Endothelial cell of umbilical vein (primary cell): ENCODE measurements at regions not wholly inside any gene's neighbourhood (a gene's known extent, or its start where the extent isn't known, plus 50 kb on each side); places are given as distances from the start of the nearest gene placed in this dataset.

ENCODE experiments used
- BruUV-seq: library from RNA; stranded (reverse); fragments of 400-500 nt; replicated peaks from 2 replicates; lab custom pipeline; 2021; lab: Mats Ljungman, UMichigan
- CTCF ChIA-PET: fragments of 300-600, 350-600 bp; sonication (Branson Sonifier 250); formaldehyde crosslinking; loops from one replicate; lab custom pipeline; 2021; ENCODE audit warnings: antibody characterized with exemption, inconsistent platforms; lab: Charles Lee
- POLR2A ChIA-PET: fragments of 300-600, 350-600 bp; sonication (Branson Sonifier 250); formaldehyde crosslinking; loops from one replicate; lab custom pipeline; 2021; ENCODE audit warnings: antibody characterized with exemption, inconsistent platforms; lab: Charles Lee
- DNase-seq: peaks from one replicate; pipeline ENCODE4 v3.0.0-alpha.2; 2011; ENCODE audit warnings: low read depth, low spot score
- FAIRE-seq: peaks from 2 replicates; lab custom pipeline; 2011; peaks lifted over from hg19 to GRCh38; lab: Jason Lieb, UNC
- H2AFZ ChIP-seq: 2 replicates; pipeline ENCODE4 v1.6.0; 2012; ENCODE audit warnings: low read depth, low read length, control low read depth, inconsistent platforms
- H3K27ac ChIP-seq: 2 replicates; pipeline ENCODE4 v1.5.1; 2011; ENCODE audit warnings: low read depth, mild to moderate bottlenecking, control low read depth, low read length, moderate library complexity; ENCODE audit not compliant: insufficient read depth
- H3K27me3 ChIP-seq, 2 experiments: 2 replicates each; pipeline versions ENCODE4 v1.6.0 to v1.6.1; 2011; ENCODE audit warnings: low read length in 2 of 2, mixed read lengths in 1 of 2; ENCODE audit not compliant: control insufficient read depth in 2 of 2, insufficient read depth in 2 of 2
- H3K36me3 ChIP-seq, 2 experiments: 2 replicates in 1 of 2; 3 replicates in 1 of 2; pipeline ENCODE4 v1.5.1; 2011; ENCODE audit warnings: low read length in 2 of 2, mild to moderate bottlenecking in 1 of 2, moderate library complexity in 1 of 2; ENCODE audit not compliant: control insufficient read depth in 2 of 2, insufficient read depth in 2 of 2; ENCODE audit errors: extremely low read depth in 1 of 2
- H3K4me1 ChIP-seq: 3 replicates; pipeline ENCODE4 v1.5.1; 2011; ENCODE audit warnings: mild to moderate bottlenecking, low read length; ENCODE audit not compliant: control insufficient read depth, insufficient read depth; ENCODE audit errors: extremely low read depth
- H3K4me2 ChIP-seq: 2 replicates; pipeline ENCODE4 v1.6.1; 2011; ENCODE audit warnings: low read length, control low read depth, mixed read lengths; ENCODE audit not compliant: insufficient read depth
- H3K4me3 ChIP-seq, 3 experiments: fragments of 200-600 bp in 1 of 3; sonication (generic), shearing (Covaris generic) in 1 of 3; replicated peaks in 1 of 3; 2 replicates each; pipeline ENCODE4 v1.5.1; 2011 to 2016; ENCODE audit warnings: control low read depth in 3 of 3, low read length in 3 of 3, mild to moderate bottlenecking in 2 of 3, inconsistent platforms in 1 of 3, low read depth in 1 of 3, moderate library complexity in 1 of 3; ENCODE audit not compliant: insufficient read depth in 1 of 3
- H3K79me2 ChIP-seq: 2 replicates; pipeline ENCODE4 v1.6.0; 2012; ENCODE audit warnings: low read length, inconsistent platforms; ENCODE audit not compliant: control insufficient read depth, insufficient read depth
- H3K9ac ChIP-seq: replicated peaks from 2 replicates; pipeline ENCODE3; 2011; ENCODE audit warnings: low read length, control low read depth; ENCODE audit not compliant: insufficient read depth; ENCODE audit errors: extremely low read depth
- H3K9me1 ChIP-seq: replicated peaks from 3 replicates; pipeline ENCODE4 v1.6.0; 2011; ENCODE audit warnings: mild to moderate bottlenecking, low read length; ENCODE audit not compliant: control insufficient read depth, insufficient read depth; ENCODE audit errors: extremely low read depth
- H3K9me3 ChIP-seq: replicated peaks from 2 replicates; pipeline ENCODE4 v1.5.1; 2012; ENCODE audit warnings: low read length, inconsistent platforms; ENCODE audit not compliant: control insufficient read depth, insufficient read depth
- H4K20me1 ChIP-seq: replicated peaks from 2 replicates; pipeline ENCODE3; 2011; ENCODE audit warnings: mild to moderate bottlenecking, low read length; ENCODE audit not compliant: control insufficient read depth, insufficient read depth; ENCODE audit errors: extremely low read depth
- EZH2 ChIP-seq: IDR thresholded peaks from 2 replicates; pipeline ENCODE4 v1.6.1; 2012; ENCODE audit warnings: borderline replicate concordance, low read depth, mild to moderate bottlenecking, moderate library complexity, low read length, inconsistent platforms; ENCODE audit not compliant: severe bottlenecking
- FOS ChIP-seq: IDR thresholded peaks from 2 replicates; pipeline ENCODE4 v1.6.1; 2011; ENCODE audit warnings: mild to moderate bottlenecking, low read length, moderate library complexity, borderline replicate concordance; ENCODE audit not compliant: insufficient read depth
- GATA2 ChIP-seq: IDR thresholded peaks from 2 replicates; pipeline ENCODE4 v1.7.0; 2011; ENCODE audit warnings: low read depth, mild to moderate bottlenecking, moderate library complexity, mixed read lengths, low read length; ENCODE audit not compliant: insufficient read length, insufficient read depth
- JUN ChIP-seq: IDR thresholded peaks from 2 replicates; pipeline ENCODE4 v1.6.1; 2011; ENCODE audit warnings: borderline replicate concordance, low read depth; ENCODE audit not compliant: insufficient read length, insufficient read depth
- MYC ChIP-seq: IDR thresholded peaks from one replicate; pipeline ENCODE4 v1.6.1; 2011; ENCODE audit warnings: mild to moderate bottlenecking, low read depth, low read length
- POLR2A ChIP-seq: IDR thresholded peaks from 2 replicates; pipeline ENCODE4 v1.6.1; 2012; ENCODE audit warnings: low read depth, mild to moderate bottlenecking, control low read depth, low read length
- POLR2AphosphoS5 ChIP-seq: IDR thresholded peaks from 2 replicates; pipeline ENCODE4 v1.6.1; 2012; ENCODE audit warnings: low read depth, mild to moderate bottlenecking, control low read depth, low read length, moderate library complexity; ENCODE audit not compliant: insufficient read depth
- dilution Hi-C: fragments of 300-500 bp; cut with MboI; formaldehyde crosslinking; loops from one replicate; pipeline ENCODE4 v1.15.0; 2019; ENCODE audit warnings: low sequenced_read_pairs; ENCODE audit not compliant: extremely low pct_ligation_motif_present
- intact Hi-C: fragments of 100-400 bp; cut with micrococcal nuclease; formaldehyde crosslinking; loops from one replicate; pipeline ENCODE4 v1.10.0; 2022
- TF ChIP-seq, protein P1 (sequence below): IDR thresholded peaks from 2 replicates; pipeline ENCODE4 v1.6.1; 2011; ENCODE audit not compliant: insufficient read depth, insufficient read length
- TF ChIP-seq, protein P2 (sequence below), 2 donors: IDR thresholded peaks; 1 replicate in 1 of 2; 2 replicates in 1 of 2; pipeline ENCODE4 v1.5.1; 2011; ENCODE audit warnings: low read length in 2 of 2, mild to moderate bottlenecking in 2 of 2, moderate library complexity in 2 of 2, control low read depth in 1 of 2, inconsistent platforms in 1 of 2, low read depth in 1 of 2; ENCODE audit not compliant: insufficient read depth in 1 of 2; ENCODE audit errors: extremely low read depth in 1 of 2

DNA sequence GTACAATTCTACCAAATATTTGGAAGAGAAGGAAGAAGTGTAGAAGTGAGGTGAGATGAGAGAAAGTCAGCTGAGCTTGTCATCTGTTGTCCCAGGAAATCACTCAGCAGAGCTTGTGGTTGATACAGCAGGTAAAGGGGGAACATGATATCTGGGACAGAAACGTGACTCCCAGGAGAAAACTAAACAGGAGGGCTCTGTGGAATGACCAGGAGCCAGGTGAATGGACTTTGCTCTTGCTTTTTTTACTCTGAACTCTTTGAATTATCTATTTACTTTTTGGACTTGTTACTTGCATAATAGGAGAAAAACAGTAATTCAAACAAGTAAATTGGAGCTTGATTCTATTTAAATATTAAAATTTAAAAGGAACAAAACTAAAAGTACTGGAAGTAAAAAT, 555.6 kb upstream of the FRG1 start:
- no TSS peak for BruUV-seq
- ChIA-PET POLR2A (no interaction called here), CTCF (no interaction called here)
- DNase-seq: no peak
- dilution Hi-C loops (no loop called here), intact Hi-C loops (no loop called here)
- no peak overlapping the region for H2AFZ ChIP-seq
- H3K36me3 ChIP-seq: no peaks in the 10 kb centered on the region
- H3K9me1 ChIP-seq: no peaks in the 10 kb centered on the region
- no peak overlapping the region for H3K9ac ChIP-seq
- FAIRE-seq: no peak
- no peak overlapping the region for H3K27ac ChIP-seq
- TF ChIP-seq JUN (no peak), MYC (no peak), FOS (no peak), POLR2A (no peak), EZH2 (no peak), POLR2AphosphoS5 (no peak), GATA2 (no peak)
- TF ChIP-seq, protein P1, sequence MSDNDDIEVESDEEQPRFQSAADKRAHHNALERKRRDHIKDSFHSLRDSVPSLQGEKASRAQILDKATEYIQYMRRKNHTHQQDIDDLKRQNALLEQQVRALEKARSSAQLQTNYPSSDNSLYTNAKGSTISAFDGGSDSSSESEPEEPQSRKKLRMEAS: no peak
- TF ChIP-seq, protein P2, sequence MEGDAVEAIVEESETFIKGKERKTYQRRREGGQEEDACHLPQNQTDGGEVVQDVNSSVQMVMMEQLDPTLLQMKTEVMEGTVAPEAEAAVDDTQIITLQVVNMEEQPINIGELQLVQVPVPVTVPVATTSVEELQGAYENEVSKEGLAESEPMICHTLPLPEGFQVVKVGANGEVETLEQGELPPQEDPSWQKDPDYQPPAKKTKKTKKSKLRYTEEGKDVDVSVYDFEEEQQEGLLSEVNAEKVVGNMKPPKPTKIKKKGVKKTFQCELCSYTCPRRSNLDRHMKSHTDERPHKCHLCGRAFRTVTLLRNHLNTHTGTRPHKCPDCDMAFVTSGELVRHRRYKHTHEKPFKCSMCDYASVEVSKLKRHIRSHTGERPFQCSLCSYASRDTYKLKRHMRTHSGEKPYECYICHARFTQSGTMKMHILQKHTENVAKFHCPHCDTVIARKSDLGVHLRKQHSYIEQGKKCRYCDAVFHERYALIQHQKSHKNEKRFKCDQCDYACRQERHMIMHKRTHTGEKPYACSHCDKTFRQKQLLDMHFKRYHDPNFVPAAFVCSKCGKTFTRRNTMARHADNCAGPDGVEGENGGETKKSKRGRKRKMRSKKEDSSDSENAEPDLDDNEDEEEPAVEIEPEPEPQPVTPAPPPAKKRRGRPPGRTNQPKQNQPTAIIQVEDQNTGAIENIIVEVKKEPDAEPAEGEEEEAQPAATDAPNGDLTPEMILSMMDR (IDR thresholded peaks at IDR 0.05; ENCODE audit: extremely low read depth in 1 of 2, insufficient read depth in 1 of 2, low read depth in 1 of 2, low read length in 2 of 2): no peak
- H3K4me2 ChIP-seq: no peak overlapping the region
- H3K9me3 ChIP-seq: no peaks in the 10 kb centered on the region
- no peaks in the 10 kb centered on the region for H4K20me1 ChIP-seq
- no peaks in the 10 kb centered on the region for H3K79me2 ChIP-seq
- H3K27me3 ChIP-seq: no peaks in the 10 kb centered on the region
- no peaks in the 10 kb centered on the region for H3K4me1 ChIP-seq
- H3K4me3 ChIP-seq: no peak overlapping the region
